HG03159 (cell line): ENCODE measurements at regions not wholly inside any gene's neighbourhood (a gene's known extent, or its start where the extent isn't known, plus 50 kb on each side); places are given as distances from the start of the nearest gene placed in this dataset.

ENCODE experiments used
- ATAC-seq: cut with Tn5 transposase; IDR thresholded peaks from one replicate; pipeline ENCODE4 v1.9.1; 2021; ENCODE audit warnings: mild to moderate bottlenecking, moderate library complexity; ENCODE audit not compliant: unreplicated experiment

DNA sequence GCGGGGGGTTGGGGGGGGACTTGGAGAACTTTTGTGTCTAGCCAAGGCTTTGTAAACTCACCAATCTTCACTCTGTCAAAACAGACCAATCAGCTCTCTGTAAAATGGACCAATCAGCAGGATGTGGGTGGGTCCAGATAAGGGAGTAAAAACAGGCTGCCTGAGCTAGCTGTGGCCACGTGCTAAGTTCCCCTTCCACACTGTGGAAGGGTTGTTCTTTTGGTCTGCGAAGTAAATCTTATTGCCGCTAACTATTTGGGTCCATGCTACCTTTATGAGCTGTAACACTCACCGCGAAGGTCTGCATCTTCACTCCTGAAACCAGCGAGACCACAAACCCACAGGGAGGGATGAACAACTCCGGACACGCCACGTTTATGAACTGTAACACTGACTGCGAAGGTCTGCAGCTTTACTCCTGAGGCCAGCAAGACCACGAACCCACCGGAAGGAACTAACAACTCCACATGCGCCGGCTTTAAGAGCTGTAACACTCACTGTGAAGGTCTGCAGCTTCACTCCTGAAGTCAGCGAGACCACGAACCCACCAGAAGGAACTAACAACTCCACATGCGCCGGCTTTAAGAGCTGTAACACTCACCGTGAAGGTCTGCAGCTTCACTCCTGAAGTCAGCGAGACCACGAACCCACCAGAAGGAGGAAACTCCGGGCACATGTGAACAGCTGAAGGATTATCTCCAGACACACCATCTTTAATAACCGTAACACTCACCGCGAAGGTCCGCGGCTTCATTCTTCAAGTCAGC is 186.6 kb downstream of the ID4 start:
- peak; percentile 90 for ATAC-seq

DNA sequence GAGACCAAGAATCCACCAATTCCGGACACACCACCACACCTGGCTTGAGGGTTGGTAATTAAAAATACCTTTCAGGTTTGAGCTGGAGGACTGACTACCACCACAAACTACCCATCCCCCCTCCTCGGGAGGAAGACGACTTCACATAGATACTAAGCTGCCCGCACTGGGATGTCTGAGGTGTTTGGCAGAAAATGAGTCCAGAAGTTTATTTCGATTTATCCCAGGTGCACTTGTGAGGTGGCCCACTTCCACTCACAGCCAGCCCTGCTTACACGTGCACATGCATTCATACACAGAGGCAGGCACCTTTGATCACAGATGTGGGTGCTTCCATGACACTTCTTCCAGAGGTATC is 187.1 kb downstream of the ID4 start:
- ATAC-seq, result no peak

GRCh38 chr6:20024978-20025377 is 187.3 kb downstream of the MBOAT1 start:
- ATAC-seq, result no peak

- ATAC-seq, result no peak
Measured at GRCh38 chr6:20025681-20026080, 186.6 kb downstream of the MBOAT1 start.

- no peak for ATAC-seq
Measured at GRCh38 chr6:20028143-20028542, 184.1 kb downstream of the MBOAT1 start.

GRCh38 chr6:20028562-20028961 is 183.7 kb downstream of the MBOAT1 start:
- ATAC-seq, result no peak

DNA sequence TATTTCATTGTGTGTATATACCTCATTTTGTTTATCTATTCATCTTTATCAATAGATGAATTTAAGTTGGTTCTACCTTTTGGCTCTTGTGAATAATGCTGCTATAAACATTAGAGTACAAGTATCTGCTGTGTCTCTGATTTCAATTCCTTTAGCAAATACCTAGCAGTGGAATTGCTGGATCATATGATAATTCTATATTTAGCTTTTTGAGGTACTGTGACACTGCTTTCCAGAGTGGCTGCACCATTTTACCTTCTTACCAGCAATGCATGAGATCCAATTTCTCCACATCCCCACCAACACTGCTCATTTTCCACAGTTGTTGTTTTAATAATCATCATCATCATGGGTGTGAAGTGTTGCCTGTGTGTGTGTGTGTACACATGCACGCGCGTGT is 182.3 kb downstream of the MBOAT1 start:
- no peak for ATAC-seq

DNA sequence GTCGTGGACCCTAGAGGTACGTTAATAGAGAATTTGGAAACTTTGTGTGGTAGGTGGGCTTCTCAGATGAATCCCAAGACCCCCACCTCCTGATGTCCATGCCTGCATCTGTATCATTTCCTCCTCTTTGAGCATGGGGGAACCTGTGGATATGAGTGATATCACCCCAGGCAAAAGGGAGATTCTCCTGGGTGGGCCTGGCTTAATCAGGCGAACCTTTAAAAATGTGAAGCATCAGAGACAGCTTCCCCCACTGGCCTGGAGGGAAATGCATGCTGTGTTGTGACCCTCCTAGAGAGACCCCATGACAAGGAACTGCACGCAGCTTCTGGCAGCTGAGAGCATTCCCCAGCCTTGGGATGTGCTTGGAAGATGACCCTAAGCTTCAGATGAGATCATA is 180.9 kb downstream of the MBOAT1 start:
- ATAC-seq, result no peak

GRCh38 chr6:20033697-20034407 is 178.4 kb downstream of the MBOAT1 start:
- no peak for ATAC-seq

DNA sequence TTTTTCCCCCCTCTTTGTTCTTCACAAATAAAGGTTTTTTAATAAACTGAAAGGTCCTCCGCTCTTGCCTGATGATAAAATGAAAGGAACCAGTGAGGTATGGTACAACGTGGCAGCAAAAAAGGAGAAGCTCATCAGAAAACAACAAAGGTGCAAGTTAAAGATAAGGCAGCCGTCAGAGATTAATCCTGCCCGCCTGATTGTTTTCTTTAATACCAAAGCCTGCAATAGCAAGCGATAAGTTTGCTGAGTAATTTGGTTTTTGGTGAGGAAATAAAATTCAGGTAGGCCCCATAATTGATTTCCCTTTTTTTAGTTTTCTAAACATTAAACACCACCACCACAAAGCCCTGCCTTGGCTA is 177.9 kb downstream of the MBOAT1 start:
- no peak for ATAC-seq

- ATAC-seq, result no peak
Measured at GRCh38 chr6:20036141-20036677, 176.1 kb downstream of the MBOAT1 start.

GRCh38 chr6:20038410-20039204 is 173.7 kb downstream of the MBOAT1 start:
- ATAC-seq, result no peak

GRCh38 chr6:20044883-20045282 is 167.4 kb downstream of the MBOAT1 start:
- ATAC-seq, result no peak
